HEK293 (cell line): ENCODE measurements at regions not wholly inside any gene's neighbourhood (a gene's known extent, or its start where the extent isn't known, plus 50 kb on each side); places are given as distances from the start of the nearest gene placed in this dataset.

Experiments used
- CTCF ChIA-PET: fragments of 350-600 bp; formaldehyde crosslinking; extraction: SDS; loops from one replicate; lab custom pipeline; 2021; ENCODE audit warnings: antibody characterized with exemption; lab: Yijun Ruan, JAX
- POLR2A ChIA-PET: fragments of 300-600 bp; formaldehyde crosslinking; extraction: SDS; loops from one replicate; lab custom pipeline; 2020; ENCODE audit warnings: antibody characterized with exemption, inconsistent platforms; lab: Yijun Ruan, JAX
- H3K27ac ChIP-seq: fragments of 200-500 bp; sonication (Bioruptor generic); 2 replicates; pipeline ENCODE4 v1.5.1; 2014; ENCODE audit warnings: low read depth, low read length, control low read depth, inconsistent platforms; ENCODE audit errors: extremely low read depth
- H3K36me3 ChIP-seq, 2 experiments: fragments of 200-500 bp in 1 of 2; sonication (Bioruptor generic) in 1 of 2; 1 replicate in 1 of 2; 2 replicates in 1 of 2; pipeline ENCODE4 v1.5.1; 2014 to 2017; ENCODE audit warnings: inconsistent platforms in 2 of 2, low read length in 2 of 2; ENCODE audit not compliant: control insufficient read depth in 2 of 2, insufficient read depth in 1 of 2
- H3K4me1 ChIP-seq: fragments of 200-500 bp; sonication (Bioruptor generic); 2 replicates; pipeline ENCODE4 v1.5.1; 2014; ENCODE audit warnings: mild to moderate bottlenecking, low read length, inconsistent platforms; ENCODE audit not compliant: control insufficient read depth, insufficient read depth
- H3K4me3 ChIP-seq: 2 replicates; pipeline ENCODE4 v1.5.1; 2011; ENCODE audit warnings: low read depth, mild to moderate bottlenecking, control low read depth, low read length, moderate library complexity
- H3K9me3 ChIP-seq: fragments of 200-500 bp; sonication (Bioruptor generic); 2 replicates; pipeline ENCODE4 v1.5.1; 2014; ENCODE audit warnings: low read depth, low read length, inconsistent platforms; ENCODE audit not compliant: control insufficient read depth, insufficient read depth
- SALL2 ChIP-seq: fragments of 450-650 bp; formaldehyde crosslinking; IDR thresholded peaks from 2 replicates; pipeline ENCODE4 v1.5.0; 2017; ENCODE audit warnings: missing biosample characterization, mild to moderate bottlenecking, missing genetic modification characterization, borderline replicate concordance
- SP2 ChIP-seq: fragments of 450-650 bp; formaldehyde crosslinking; IDR thresholded peaks from 2 replicates; pipeline ENCODE4 v1.5.1; 2016; ENCODE audit warnings: missing biosample characterization, missing genetic modification characterization
- ZNF155 ChIP-seq: fragments of 450-650 bp; formaldehyde crosslinking; IDR thresholded peaks from 2 replicates; pipeline ENCODE4 v1.5.1; 2016; ENCODE audit warnings: missing biosample characterization, missing genetic modification characterization
- ZNF16 ChIP-seq: fragments of 450-650 bp; formaldehyde crosslinking; IDR thresholded peaks from 2 replicates; pipeline ENCODE4 v1.5.1; 2016; ENCODE audit warnings: low read depth, missing biosample characterization, missing genetic modification characterization
- ZNF221 ChIP-seq: fragments of 450-650 bp; formaldehyde crosslinking; IDR thresholded peaks from 2 replicates; pipeline ENCODE4 v1.5.1; 2017; ENCODE audit warnings: missing biosample characterization, missing genetic modification characterization, borderline replicate concordance
- ZNF302 ChIP-seq: fragments of 450-650 bp; formaldehyde crosslinking; IDR thresholded peaks from 2 replicates; pipeline ENCODE4 v1.5.1; 2016; ENCODE audit warnings: missing biosample characterization, missing genetic modification characterization, low read depth
- ZNF416 ChIP-seq: fragments of 450-650 bp; formaldehyde crosslinking; IDR thresholded peaks from 2 replicates; pipeline ENCODE4 v1.5.1; 2016; ENCODE audit warnings: missing biosample characterization, missing genetic modification characterization
- ZNF426 ChIP-seq: fragments of 450-650 bp; formaldehyde crosslinking; IDR thresholded peaks from 2 replicates; pipeline ENCODE4 v1.5.1; 2017; ENCODE audit warnings: missing biosample characterization, missing genetic modification characterization, mild to moderate bottlenecking, inconsistent platforms, moderate library complexity
- ZNF473 ChIP-seq: fragments of 450-650 bp; formaldehyde crosslinking; IDR thresholded peaks from 2 replicates; pipeline ENCODE4 v1.5.1; 2017; ENCODE audit warnings: missing biosample characterization, missing genetic modification characterization
- ZNF530 ChIP-seq: fragments of 450-650 bp; formaldehyde crosslinking; IDR thresholded peaks from 2 replicates; pipeline ENCODE4 v1.5.1; 2016; ENCODE audit warnings: low read depth, missing biosample characterization, missing genetic modification characterization
- ZNF585B ChIP-seq: fragments of 450-650 bp; formaldehyde crosslinking; IDR thresholded peaks from 2 replicates; pipeline ENCODE4 v1.5.1; 2016; ENCODE audit warnings: missing biosample characterization, missing genetic modification characterization
- TF ChIP-seq, protein P1 (sequence below): fragments of 450-650 bp; IDR thresholded peaks from 2 replicates; pipeline ENCODE4 v1.5.1; 2018; ENCODE audit warnings: missing biosample characterization, missing genetic modification characterization
- TF ChIP-seq, protein P2 (sequence below): fragments of 450-650 bp; formaldehyde crosslinking; IDR thresholded peaks from 2 replicates; pipeline ENCODE4 v1.5.1; 2016; ENCODE audit warnings: missing biosample characterization, missing genetic modification characterization
- TF ChIP-seq, protein P3 (sequence below): fragments of 450-650 bp; formaldehyde crosslinking; IDR thresholded peaks from 2 replicates; pipeline ENCODE4 v1.5.1; 2016; ENCODE audit warnings: missing biosample characterization, missing genetic modification characterization

DNA sequence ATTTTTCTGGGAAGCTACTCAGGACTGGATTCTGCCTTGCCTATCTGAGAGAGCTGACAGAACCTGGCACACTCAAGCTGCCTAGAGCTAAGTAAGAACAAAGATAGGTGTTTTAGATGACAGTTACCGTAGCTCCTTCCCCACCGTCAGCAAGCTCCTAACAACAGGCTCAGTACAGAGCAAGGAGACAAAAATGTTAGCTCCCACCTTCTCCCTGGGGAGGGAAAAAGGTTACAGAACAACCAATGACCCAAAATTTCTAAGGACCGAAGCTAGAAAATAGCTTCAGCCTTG, 1058.2 kb upstream of the PCDH20 start:
- POLR2A ChIA-PET = no interaction called here
- no peak for TF ChIP-seq ZNF473 (tag by site-specific recombination)
- TF ChIP-seq, protein P1, sequence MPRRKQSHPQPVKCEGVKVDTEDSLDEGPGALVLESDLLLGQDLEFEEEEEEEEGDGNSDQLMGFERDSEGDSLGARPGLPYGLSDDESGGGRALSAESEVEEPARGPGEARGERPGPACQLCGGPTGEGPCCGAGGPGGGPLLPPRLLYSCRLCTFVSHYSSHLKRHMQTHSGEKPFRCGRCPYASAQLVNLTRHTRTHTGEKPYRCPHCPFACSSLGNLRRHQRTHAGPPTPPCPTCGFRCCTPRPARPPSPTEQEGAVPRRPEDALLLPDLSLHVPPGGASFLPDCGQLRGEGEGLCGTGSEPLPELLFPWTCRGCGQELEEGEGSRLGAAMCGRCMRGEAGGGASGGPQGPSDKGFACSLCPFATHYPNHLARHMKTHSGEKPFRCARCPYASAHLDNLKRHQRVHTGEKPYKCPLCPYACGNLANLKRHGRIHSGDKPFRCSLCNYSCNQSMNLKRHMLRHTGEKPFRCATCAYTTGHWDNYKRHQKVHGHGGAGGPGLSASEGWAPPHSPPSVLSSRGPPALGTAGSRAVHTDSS (tag by site-specific recombination) = no peak
- TF ChIP-seq, protein P2, sequence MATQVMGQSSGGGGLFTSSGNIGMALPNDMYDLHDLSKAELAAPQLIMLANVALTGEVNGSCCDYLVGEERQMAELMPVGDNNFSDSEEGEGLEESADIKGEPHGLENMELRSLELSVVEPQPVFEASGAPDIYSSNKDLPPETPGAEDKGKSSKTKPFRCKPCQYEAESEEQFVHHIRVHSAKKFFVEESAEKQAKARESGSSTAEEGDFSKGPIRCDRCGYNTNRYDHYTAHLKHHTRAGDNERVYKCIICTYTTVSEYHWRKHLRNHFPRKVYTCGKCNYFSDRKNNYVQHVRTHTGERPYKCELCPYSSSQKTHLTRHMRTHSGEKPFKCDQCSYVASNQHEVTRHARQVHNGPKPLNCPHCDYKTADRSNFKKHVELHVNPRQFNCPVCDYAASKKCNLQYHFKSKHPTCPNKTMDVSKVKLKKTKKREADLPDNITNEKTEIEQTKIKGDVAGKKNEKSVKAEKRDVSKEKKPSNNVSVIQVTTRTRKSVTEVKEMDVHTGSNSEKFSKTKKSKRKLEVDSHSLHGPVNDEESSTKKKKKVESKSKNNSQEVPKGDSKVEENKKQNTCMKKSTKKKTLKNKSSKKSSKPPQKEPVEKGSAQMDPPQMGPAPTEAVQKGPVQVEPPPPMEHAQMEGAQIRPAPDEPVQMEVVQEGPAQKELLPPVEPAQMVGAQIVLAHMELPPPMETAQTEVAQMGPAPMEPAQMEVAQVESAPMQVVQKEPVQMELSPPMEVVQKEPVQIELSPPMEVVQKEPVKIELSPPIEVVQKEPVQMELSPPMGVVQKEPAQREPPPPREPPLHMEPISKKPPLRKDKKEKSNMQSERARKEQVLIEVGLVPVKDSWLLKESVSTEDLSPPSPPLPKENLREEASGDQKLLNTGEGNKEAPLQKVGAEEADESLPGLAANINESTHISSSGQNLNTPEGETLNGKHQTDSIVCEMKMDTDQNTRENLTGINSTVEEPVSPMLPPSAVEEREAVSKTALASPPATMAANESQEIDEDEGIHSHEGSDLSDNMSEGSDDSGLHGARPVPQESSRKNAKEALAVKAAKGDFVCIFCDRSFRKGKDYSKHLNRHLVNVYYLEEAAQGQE (tag by site-specific recombination) = no peak
- TF ChIP-seq SALL2 (tag by site-specific recombination) = no peak
- no peak for TF ChIP-seq SP2 (tag by site-specific recombination)
- TF ChIP-seq ZNF416 (tag by site-specific recombination) = no peak
- TF ChIP-seq ZNF16 = no peak
- no peak for TF ChIP-seq ZNF426 (tag by site-specific recombination)
- no peaks in the 10 kb centered on the region for H3K4me1 ChIP-seq
- no peaks in the 10 kb centered on the region for H3K36me3 ChIP-seq
- no peak overlapping the region for H3K4me3 ChIP-seq
- H3K27ac ChIP-seq = no peak overlapping the region
- CTCF ChIA-PET = no interaction called here
- no peaks in the 10 kb centered on the region for H3K9me3 ChIP-seq

DNA sequence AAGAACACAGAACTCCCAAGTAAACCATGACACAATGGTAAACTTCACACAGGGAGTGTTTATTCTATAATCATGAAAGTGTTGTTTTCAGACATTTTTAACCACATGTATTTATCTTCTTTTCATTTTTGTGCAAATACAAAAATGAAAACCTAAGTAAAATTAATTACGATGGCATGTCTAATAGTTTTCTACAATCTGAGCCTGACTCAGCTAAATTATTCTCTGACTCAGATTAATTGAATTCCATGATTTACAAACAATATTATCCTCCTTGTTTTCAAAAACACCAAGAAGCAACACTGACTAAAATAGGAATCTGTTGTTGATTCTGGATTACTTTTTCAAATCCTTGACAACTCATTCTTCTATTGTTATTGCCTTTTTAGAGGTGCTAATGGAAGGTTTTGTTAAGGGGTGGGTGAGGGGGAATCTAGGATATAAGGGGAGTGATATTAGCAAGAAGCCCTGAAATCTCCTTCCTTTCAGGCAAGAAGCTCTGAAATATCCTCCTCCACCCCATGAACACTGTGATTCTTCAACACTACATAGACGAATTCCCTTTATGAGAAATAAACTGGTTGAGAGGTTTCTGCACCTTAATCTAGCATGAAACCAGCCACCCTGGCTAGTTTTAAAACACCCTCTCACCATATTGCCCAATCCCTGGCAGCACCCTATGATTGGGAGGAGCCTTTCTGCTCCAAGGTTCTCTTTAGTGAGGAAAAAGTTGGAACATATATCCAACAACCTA, 1057.7 kb upstream of the PCDH20 start:
- POLR2A ChIA-PET = no interaction called here
- no peaks in the 10 kb centered on the region for H3K4me1 ChIP-seq
- TF ChIP-seq, protein P3, sequence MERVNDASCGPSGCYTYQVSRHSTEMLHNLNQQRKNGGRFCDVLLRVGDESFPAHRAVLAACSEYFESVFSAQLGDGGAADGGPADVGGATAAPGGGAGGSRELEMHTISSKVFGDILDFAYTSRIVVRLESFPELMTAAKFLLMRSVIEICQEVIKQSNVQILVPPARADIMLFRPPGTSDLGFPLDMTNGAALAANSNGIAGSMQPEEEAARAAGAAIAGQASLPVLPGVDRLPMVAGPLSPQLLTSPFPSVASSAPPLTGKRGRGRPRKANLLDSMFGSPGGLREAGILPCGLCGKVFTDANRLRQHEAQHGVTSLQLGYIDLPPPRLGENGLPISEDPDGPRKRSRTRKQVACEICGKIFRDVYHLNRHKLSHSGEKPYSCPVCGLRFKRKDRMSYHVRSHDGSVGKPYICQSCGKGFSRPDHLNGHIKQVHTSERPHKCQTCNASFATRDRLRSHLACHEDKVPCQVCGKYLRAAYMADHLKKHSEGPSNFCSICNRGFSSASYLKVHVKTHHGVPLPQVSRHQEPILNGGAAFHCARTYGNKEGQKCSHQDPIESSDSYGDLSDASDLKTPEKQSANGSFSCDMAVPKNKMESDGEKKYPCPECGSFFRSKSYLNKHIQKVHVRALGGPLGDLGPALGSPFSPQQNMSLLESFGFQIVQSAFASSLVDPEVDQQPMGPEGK (tag by site-specific recombination) = no peak
- TF ChIP-seq ZNF155 (tag by site-specific recombination) (no peak), ZNF585B (tag by site-specific recombination) (no peak)
- TF ChIP-seq, all 188 proteins: peak for 0
- Histone ChIP-seq H3K27ac (no peak overlapping the region), H3K4me3 (no peak overlapping the region), H3K9me3 (no peaks in the 10 kb centered on the region), H3K36me3 (no peaks in the 10 kb centered on the region)
- CTCF ChIA-PET = interaction anchor here (0.6 kb wide), 1 partner anchor 261 kb away, joined by 4 read pairs; no protein-coding TSS in a partner anchor

DNA sequence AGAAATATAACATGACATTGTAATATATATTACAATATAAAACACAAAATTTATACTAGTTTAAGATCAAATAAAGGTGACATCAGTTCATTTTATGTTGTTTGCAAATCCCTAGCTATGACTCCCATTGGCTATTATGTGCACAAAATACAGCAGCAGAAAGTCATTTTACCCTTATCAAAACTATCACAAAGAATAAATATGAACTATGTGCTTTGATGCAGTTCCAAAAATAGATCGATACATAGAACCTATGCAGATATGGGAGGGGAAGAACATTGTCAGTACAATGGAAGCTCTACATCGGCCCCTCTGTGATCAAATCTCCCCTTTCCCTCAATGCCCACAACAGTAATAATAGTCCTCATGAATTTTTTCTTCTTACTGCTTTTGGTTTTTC, 1038.1 kb upstream of the PCDH20 start:
- Histone ChIP-seq H3K27ac (no peak overlapping the region), H3K9me3 (no peaks in the 10 kb centered on the region), H3K4me3 (no peak overlapping the region), H3K36me3 (no peaks in the 10 kb centered on the region)
- CTCF ChIA-PET = no interaction called here
- POLR2A ChIA-PET = no interaction called here
- TF ChIP-seq ZNF221 (tag by site-specific recombination) (no peak), ZNF530 (tag by site-specific recombination) (no peak), ZNF302 (tag by site-specific recombination) (no peak)
- TF ChIP-seq, protein P1 (tag by site-specific recombination) = no peak
- TF ChIP-seq, all 188 proteins: peak for 0
- no peaks in the 10 kb centered on the region for H3K4me1 ChIP-seq
